HL-60 (cell line): ENCODE measurements at regions not wholly inside any gene's neighbourhood (a gene's known extent, or its start where the extent isn't known, plus 50 kb on each side); places are given as distances from the start of the nearest gene placed in this dataset.

Experiments used
- DNase-seq, 2 experiments: peaks; one replicate each; pipeline ENCODE4 v3.0.0-alpha.2; 2010 to 2020; ENCODE audit warnings: low read depth in 1 of 2, low spot score in 1 of 2
- H3K27ac ChIP-seq: fragments of 250-450 bp; sonication (Bioruptor Pico); replicated peaks from 2 replicates; pipeline ENCODE4 v1.5.1; 2020; ENCODE audit warnings: mild to moderate bottlenecking, moderate library complexity
- H3K27me3 ChIP-seq: fragments of 250-450 bp; sonication (Bioruptor Pico); 2 replicates; pipeline ENCODE4 v1.5.1; 2021; ENCODE audit warnings: mild to moderate bottlenecking, moderate library complexity; ENCODE audit not compliant: insufficient read depth, poor library complexity, severe bottlenecking
- H3K4me3 ChIP-seq: replicated peaks from 2 replicates; pipeline ENCODE4 v1.5.1; 2011; ENCODE audit warnings: mild to moderate bottlenecking, control low read depth, low read length; ENCODE audit not compliant: insufficient read depth
- CTCF ChIP-seq: IDR thresholded peaks from one replicate; pipeline ENCODE4 v1.5.1; 2011; ENCODE audit warnings: low read length, control low read depth, inconsistent platforms; ENCODE audit not compliant: insufficient read depth
- GABPA ChIP-seq: IDR thresholded peaks from 2 replicates; pipeline ENCODE4 v1.6.1; 2012; ENCODE audit warnings: low read depth
- POLR2AphosphoS5 ChIP-seq: IDR thresholded peaks from 2 replicates; pipeline ENCODE4 v1.6.1; 2012; ENCODE audit warnings: low read depth
- REST ChIP-seq: IDR thresholded peaks from 2 replicates; pipeline ENCODE4 v1.6.1; 2012; ENCODE audit warnings: low read depth; ENCODE audit not compliant: insufficient replicate concordance
- SPI1 ChIP-seq: IDR thresholded peaks from 2 replicates; pipeline ENCODE4 v1.6.1; 2012; ENCODE audit warnings: low read depth, mild to moderate bottlenecking, borderline replicate concordance

DNA sequence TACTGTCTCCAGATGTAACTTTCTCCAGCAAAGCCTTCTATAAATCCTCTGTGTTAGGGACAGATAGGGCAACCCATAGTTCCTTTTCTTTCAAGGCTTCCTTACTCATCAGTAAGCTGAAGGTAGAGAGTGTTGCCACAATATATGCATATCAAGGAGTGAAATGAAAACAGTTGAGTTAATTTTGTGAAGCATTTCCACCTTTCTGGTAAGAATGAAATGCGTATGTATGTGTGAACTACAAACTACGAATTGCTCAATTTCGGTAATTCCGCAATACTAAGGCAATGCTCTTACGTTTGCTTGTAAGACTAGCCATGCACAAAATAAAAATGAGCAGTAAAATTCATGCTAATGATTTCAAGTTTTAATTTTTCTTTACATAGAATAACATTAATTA lies 61.2 kb upstream of the HBS1L start:
- TF ChIP-seq REST (no peak), POLR2AphosphoS5 (no peak), CTCF (no peak), GABPA (no peak), SPI1 (no peak)
- no peak overlapping the region for H3K4me3 ChIP-seq
- DNase-seq = peak; percentile 79 to 85
- H3K27me3 ChIP-seq = no peaks in the 10 kb centered on the region
- H3K27ac ChIP-seq = no peak overlapping the region; the same call in 1 of the 2 replicates

GRCh38 chr6:135115411-135115810 lies 60.8 kb upstream of the HBS1L start:
- no peak for TF ChIP-seq GABPA
- no peak for TF ChIP-seq REST
- no peak for TF ChIP-seq POLR2AphosphoS5
- no peak for TF ChIP-seq CTCF
- no peak for TF ChIP-seq SPI1
- H3K27me3 ChIP-seq = no peaks in the 10 kb centered on the region
- no peak overlapping the region; the same call in 1 of the 2 replicates for H3K27ac ChIP-seq

GRCh38 chr6:135114355-135115145 lies 59.9 kb upstream of the HBS1L start:
- no peak for DNase-seq
- Histone ChIP-seq H3K27me3 (no peaks in the 10 kb centered on the region), H3K27ac (no peak overlapping the region), H3K4me3 (no peak overlapping the region)
- TF ChIP-seq GABPA (no peak), REST (no peak), SPI1 (no peak), POLR2AphosphoS5 (no peak), CTCF (no peak)

More at GRCh38 chr6:135115411-135115810, 60.8 kb upstream of the HBS1L start:
- H3K4me3 ChIP-seq = no peak overlapping the region
- no peak for DNase-seq
